K562 (cell line): ENCODE measurements at regions not wholly inside any gene's neighbourhood (a gene's known extent, or its start where the extent isn't known, plus 50 kb on each side); places are given as distances from the start of the nearest gene placed in this dataset.

Experiments
- ATAC-seq: fragments of 200-7000 bp; cut with Tn5 transposase; 3 replicates; pipeline ENCODE4 v1.9.1; 2020; ENCODE audit warnings: moderate library complexity
- BruUV-seq: library from RNA; stranded (reverse); fragments of 400-500 nt; replicated peaks from 2 replicates; lab custom pipeline; 2021; lab: Mats Ljungman, UMichigan
- CTCF ChIA-PET: fragments of 300-600 bp; formaldehyde crosslinking; extraction: SDS; loops from one replicate; lab custom pipeline; 2021; ENCODE audit warnings: low intra/inter-chr PET ratio; lab: Yijun Ruan, JAX
- POLR2A ChIA-PET: fragments of 300-600, 350-650 bp; sonication (Branson Sonifier 250); formaldehyde crosslinking; extraction: SDS; loops from one replicate; lab custom pipeline; 2021; ENCODE audit warnings: antibody characterized with exemption, inconsistent platforms; lab: Yijun Ruan, JAX
- DNase-seq, 4 experiments: peaks; one replicate each; pipeline versions ENCODE4 v3.0.0 to v3.0.0-alpha.2; 2011 to 2018; ENCODE audit warnings: low spot score in 3 of 4, mixed read lengths in 3 of 4; ENCODE audit errors: extremely low read depth in 1 of 4
- FAIRE-seq: peaks from 2 replicates; lab custom pipeline; 2011; peaks lifted over from hg19 to GRCh38; lab: Jason Lieb, UNC
- H2AFZ ChIP-seq: 2 replicates; pipeline ENCODE4 v1.6.0; 2011; ENCODE audit warnings: low read depth, low read length, control low read depth, inconsistent platforms
- H3K27ac ChIP-seq: fragments of 200-600 bp; 3 replicates; pipeline ENCODE4 v1.8.0; 2011; ENCODE audit warnings: low read depth, mild to moderate bottlenecking, control low read depth, inconsistent platforms, low read length, moderate library complexity, mixed read lengths; ENCODE audit errors: extremely low read depth
- H3K27me3 ChIP-seq, 2 experiments: fragments of 300-600 bp in 1 of 2; 2 replicates in 1 of 2; 3 replicates in 1 of 2; pipeline versions ENCODE4 v1.6.0 to v1.8.0; 2011; ENCODE audit warnings: inconsistent platforms in 2 of 2, low read length in 2 of 2, mild to moderate bottlenecking in 1 of 2, mixed read lengths in 1 of 2, moderate library complexity in 1 of 2; ENCODE audit not compliant: control insufficient read depth in 2 of 2, insufficient read depth in 2 of 2
- H3K36me3 ChIP-seq: fragments of 300-600 bp; 3 replicates; pipeline ENCODE4 v1.8.0; 2011; ENCODE audit warnings: mild to moderate bottlenecking, low read length, inconsistent platforms; ENCODE audit not compliant: control insufficient read depth, insufficient read depth
- H3K4me1 ChIP-seq, 2 experiments: fragments of 200-600 bp in 1 of 2; replicated peaks in 1 of 2; 2 replicates in 1 of 2; 3 replicates in 1 of 2; pipeline versions ENCODE4 v1.5.1 to v1.8.0; 2011; ENCODE audit warnings: inconsistent platforms in 2 of 2, low read length in 2 of 2, mild to moderate bottlenecking in 1 of 2, mixed read lengths in 1 of 2, moderate library complexity in 1 of 2; ENCODE audit not compliant: control insufficient read depth in 2 of 2, insufficient read depth in 2 of 2
- H3K4me2 ChIP-seq: 2 replicates; pipeline ENCODE4 v1.6.1; 2011; ENCODE audit warnings: low read length, control low read depth, inconsistent platforms, mixed read lengths; ENCODE audit not compliant: insufficient read depth
- H3K4me3 ChIP-seq: fragments of 200-600 bp; sonication (generic), shearing (Covaris generic); 2 replicates; pipeline ENCODE4 v1.5.1; 2016; ENCODE audit warnings: control low read depth, inconsistent platforms
- H3K79me2 ChIP-seq: fragments of 200-600 bp; 3 replicates; pipeline ENCODE4 v1.8.0; 2011; ENCODE audit warnings: low read length, inconsistent platforms; ENCODE audit not compliant: control insufficient read depth, insufficient read depth
- H3K9ac ChIP-seq, 2 experiments: 2 replicates each; pipeline versions ENCODE4 v1.6.0 to v1.6.1; 2011; ENCODE audit warnings: low read depth in 2 of 2, low read length in 2 of 2, control low read depth in 1 of 2, inconsistent platforms in 1 of 2, mild to moderate bottlenecking in 1 of 2, mixed read lengths in 1 of 2; ENCODE audit not compliant: insufficient read depth in 1 of 2
- H3K9me1 ChIP-seq: one replicate; pipeline ENCODE4 v1.6.0; 2011; ENCODE audit warnings: inconsistent platforms, mild to moderate bottlenecking, low read length, moderate library complexity; ENCODE audit not compliant: control insufficient read depth, insufficient read depth
- H3K9me3 ChIP-seq: replicated peaks from 2 replicates; pipeline ENCODE4 v1.5.1; 2011; ENCODE audit warnings: low read depth, low read length, inconsistent platforms; ENCODE audit not compliant: control insufficient read depth, insufficient read depth
- H4K20me1 ChIP-seq: replicated peaks from 2 replicates; pipeline ENCODE4 v1.6.1; 2011; ENCODE audit warnings: low read length, inconsistent platforms, mixed read lengths; ENCODE audit not compliant: control insufficient read depth, insufficient read depth
- CBX1 ChIP-seq: sonication (generic); IDR thresholded peaks from 2 replicates; pipeline ENCODE4 v1.6.1; 2016; ENCODE audit warnings: antibody characterized with exemption, low read depth, mild to moderate bottlenecking
- CCNT2 ChIP-seq: IDR thresholded peaks from 2 replicates; pipeline ENCODE4 v1.6.1; 2011; ENCODE audit warnings: borderline replicate concordance, low read depth, mild to moderate bottlenecking, moderate library complexity, mixed read lengths, low read length; ENCODE audit not compliant: insufficient read length; ENCODE audit errors: extremely low read depth
- KAT2B ChIP-seq: IDR thresholded peaks from one replicate; pipeline ENCODE4 v1.6.1; 2012; ENCODE audit warnings: low read depth, mild to moderate bottlenecking, control low read depth, inconsistent platforms, low read length, moderate library complexity
- KDM2B ChIP-seq: fragments of 250-450 bp; sonication (Bioruptor Pico); IDR thresholded peaks from 2 replicates; pipeline ENCODE4 v1.8.0; 2021; ENCODE audit warnings: mild to moderate bottlenecking, moderate library complexity
- PHF8 ChIP-seq: fragments of 200-600 bp; sonication (generic); IDR thresholded peaks from 2 replicates; pipeline ENCODE4 v1.6.1; 2012; ENCODE audit warnings: mixed run types, mild to moderate bottlenecking, inconsistent platforms, low read length, moderate library complexity, borderline replicate concordance
- ZNF23 ChIP-seq: fragments of 250-450 bp; sonication (Bioruptor Pico); IDR thresholded peaks from 2 replicates; pipeline ENCODE4 v1.4.0; 2020; ENCODE audit warnings: mild to moderate bottlenecking
- WGBS: fragments of 100-300 bp; shearing (Covaris generic); methylation state at CpG from one replicate; pipeline ENCODE4 v1.1.6; 2016; ENCODE audit warnings: low coverage, mixed read lengths; ENCODE audit not compliant: insufficient coverage; ENCODE audit errors: missing lambda C conversion rate; 5-methylcytosine and 5-hydroxymethylcytosine counted together
- in situ Hi-C: fragments of 300-500 bp; cut with MboI; formaldehyde crosslinking; loops from 4 replicates; pipeline ENCODE4 v1.15.0; 2018; ENCODE audit warnings: inconsistent platforms, mixed read lengths
- intact Hi-C: fragments of 100-400 bp; cut with micrococcal nuclease; formaldehyde crosslinking; loops from 2 replicates; pipeline ENCODE4 v1.14.2; 2022
- TF ChIP-seq, protein P1 (sequence below): fragments of 450-650 bp; IDR thresholded peaks from 2 replicates; pipeline ENCODE4 v1.6.1; 2016; ENCODE audit warnings: borderline replicate concordance
- TF ChIP-seq, protein P2 (sequence below): fragments of 450-650 bp; formaldehyde crosslinking; IDR thresholded peaks from 2 replicates; pipeline ENCODE4 v1.4.0; 2022; ENCODE audit warnings: mild to moderate bottlenecking, moderate library complexity

DNA sequence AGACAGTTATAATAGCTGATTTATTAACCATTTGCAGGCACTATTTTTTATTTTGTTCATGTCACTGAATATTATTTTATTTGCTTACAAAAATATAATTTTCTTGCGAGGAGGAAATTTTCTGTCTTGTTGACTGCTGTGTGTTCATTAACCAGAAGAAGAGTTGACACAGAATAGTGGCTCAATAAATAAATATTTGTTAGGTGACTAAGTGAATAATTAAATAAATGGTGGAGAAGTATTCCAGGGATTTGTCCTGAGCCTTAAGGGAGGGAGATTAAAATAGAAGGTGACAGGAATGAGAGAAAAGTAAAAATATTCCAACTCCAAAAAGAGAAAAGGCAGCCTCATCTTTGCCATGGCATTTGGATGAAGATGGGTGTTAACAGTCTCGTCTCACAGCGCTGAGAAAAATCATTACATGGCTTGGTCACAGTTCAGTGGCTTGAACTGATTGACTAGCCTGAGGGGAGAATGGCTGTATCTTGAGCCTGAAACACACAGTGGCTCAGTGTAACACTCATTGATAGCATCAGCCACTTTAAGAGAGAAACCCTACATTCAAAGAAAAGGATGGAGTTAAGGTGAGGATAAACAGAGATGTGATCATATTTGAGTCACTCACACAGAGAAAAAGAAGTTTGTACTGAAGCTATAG, 449.9 kb upstream of the NAALADL2 start:
- Histone ChIP-seq H3K9me3 (no peaks in the 10 kb centered on the region), H3K27me3 (no peaks in the 10 kb centered on the region), H3K4me1 (no peaks in the 10 kb centered on the region), H3K9me1 (no peaks in the 10 kb centered on the region), H4K20me1 (no peaks in the 10 kb centered on the region), H3K4me3 (no peak overlapping the region), H3K36me3 (no peaks in the 10 kb centered on the region), H3K4me2 (no peak overlapping the region)
- in situ Hi-C loops, result no loop called here
- POLR2A ChIA-PET, result no interaction called here
- CTCF ChIA-PET, result no interaction called here
- DNase-seq, result no peak
- no TSS peak for BruUV-seq
- TF ChIP-seq ZNF23 (CRISPR knock-in tag) (no peak), KAT2B (no peak), CCNT2 (no peak), PHF8 (no peak), CBX1 (no peak), KDM2B (CRISPR knock-in tag) (no peak)
- TF ChIP-seq, protein P1, sequence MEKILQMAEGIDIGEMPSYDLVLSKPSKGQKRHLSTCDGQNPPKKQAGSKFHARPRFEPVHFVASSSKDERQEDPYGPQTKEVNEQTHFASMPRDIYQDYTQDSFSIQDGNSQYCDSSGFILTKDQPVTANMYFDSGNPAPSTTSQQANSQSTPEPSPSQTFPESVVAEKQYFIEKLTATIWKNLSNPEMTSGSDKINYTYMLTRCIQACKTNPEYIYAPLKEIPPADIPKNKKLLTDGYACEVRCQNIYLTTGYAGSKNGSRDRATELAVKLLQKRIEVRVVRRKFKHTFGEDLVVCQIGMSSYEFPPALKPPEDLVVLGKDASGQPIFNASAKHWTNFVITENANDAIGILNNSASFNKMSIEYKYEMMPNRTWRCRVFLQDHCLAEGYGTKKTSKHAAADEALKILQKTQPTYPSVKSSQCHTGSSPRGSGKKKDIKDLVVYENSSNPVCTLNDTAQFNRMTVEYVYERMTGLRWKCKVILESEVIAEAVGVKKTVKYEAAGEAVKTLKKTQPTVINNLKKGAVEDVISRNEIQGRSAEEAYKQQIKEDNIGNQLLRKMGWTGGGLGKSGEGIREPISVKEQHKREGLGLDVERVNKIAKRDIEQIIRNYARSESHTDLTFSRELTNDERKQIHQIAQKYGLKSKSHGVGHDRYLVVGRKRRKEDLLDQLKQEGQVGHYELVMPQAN, result no peak
- TF ChIP-seq, protein P2, sequence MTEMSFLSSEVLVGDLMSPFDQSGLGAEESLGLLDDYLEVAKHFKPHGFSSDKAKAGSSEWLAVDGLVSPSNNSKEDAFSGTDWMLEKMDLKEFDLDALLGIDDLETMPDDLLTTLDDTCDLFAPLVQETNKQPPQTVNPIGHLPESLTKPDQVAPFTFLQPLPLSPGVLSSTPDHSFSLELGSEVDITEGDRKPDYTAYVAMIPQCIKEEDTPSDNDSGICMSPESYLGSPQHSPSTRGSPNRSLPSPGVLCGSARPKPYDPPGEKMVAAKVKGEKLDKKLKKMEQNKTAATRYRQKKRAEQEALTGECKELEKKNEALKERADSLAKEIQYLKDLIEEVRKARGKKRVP (CRISPR knock-in tag), result no peak
- TF ChIP-seq, all 486 proteins: peak for 0
- Histone ChIP-seq H2AFZ (no peak overlapping the region), H3K9ac (no peak overlapping the region), H3K79me2 (no peaks in the 10 kb centered on the region), H3K27ac (no peak overlapping the region)
- intact Hi-C loops, result no loop called here
- WGBS, result 2% methylated on average over 3 of the region's 3 CpGs
- FAIRE-seq, result no peak
- no peak for ATAC-seq
